T-helper 1 cell (primary cell): ENCODE measurements at regions not wholly inside any gene's neighbourhood (a gene's known extent, or its start where the extent isn't known, plus 50 kb on each side); places are given as distances from the start of the nearest gene placed in this dataset.
"Not testable (repeated sequence)": the region's sequence is repeated elsewhere in the genome, so short reads cannot be mapped to it uniquely, and the experiment has no call there.

ENCODE experiments used
- DNase-seq, 5 donors: peaks; one replicate each; pipeline ENCODE4 v3.0.0-alpha.2; 2012 to 2020

DNA sequence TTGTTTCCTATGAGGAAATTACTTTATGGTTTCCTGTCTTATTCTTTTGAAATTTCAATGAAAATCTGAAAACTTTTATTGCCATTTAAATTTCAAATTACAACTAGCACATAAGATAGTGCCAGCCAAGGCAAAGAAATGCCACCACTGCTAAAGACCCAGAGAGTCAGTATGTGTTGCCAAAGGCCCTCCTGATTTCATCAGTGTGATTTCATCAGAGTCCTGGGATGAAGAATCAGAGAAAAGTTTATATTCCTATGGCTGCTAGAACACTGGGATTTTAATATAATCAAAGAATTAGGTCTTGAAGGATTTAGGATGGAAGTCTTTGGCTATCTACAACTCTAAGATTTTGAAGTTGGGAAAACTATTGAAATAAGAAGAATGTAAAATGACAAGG is 434.2 kb upstream of the CCDC54 start:
- no peak for DNase-seq

DNA sequence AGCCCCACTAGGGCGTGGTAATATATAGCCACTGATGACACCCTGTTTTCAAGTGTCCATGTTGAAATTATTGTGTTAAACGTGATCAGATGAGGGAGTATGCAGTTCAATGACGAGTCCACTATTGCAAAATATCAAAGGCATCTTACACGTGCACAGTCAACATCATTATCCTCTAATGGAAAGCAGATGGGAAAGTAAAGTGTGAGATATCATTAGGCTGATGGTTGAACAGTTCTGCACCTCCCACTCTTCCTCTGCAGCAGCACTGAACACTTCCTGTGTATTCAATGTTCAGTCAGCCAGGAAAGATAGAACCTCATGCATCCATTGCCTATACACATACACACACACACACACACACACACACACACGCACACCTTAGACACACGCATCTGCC is 431.8 kb upstream of the CCDC54 start:
- DNase-seq, result no peak

DNA sequence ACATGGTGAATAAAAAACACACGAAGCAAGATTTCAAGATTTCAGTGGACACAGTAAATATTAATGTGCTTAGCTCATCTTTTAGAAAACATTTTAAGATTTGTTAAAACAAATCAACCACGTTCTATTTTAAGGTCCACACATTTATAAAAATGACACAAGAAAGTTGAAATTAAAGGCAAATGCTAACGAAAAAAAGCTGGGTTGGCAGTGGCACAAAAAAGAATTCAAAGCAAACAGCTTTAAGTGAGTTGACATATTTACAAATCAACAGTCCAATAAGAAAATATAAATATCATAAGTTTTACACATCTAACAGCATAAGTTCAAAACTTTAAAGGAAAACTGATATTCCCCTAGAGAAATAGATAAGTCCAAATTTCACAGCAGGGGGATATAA is 430.4 kb upstream of the CCDC54 start:
- no peak for DNase-seq

DNA sequence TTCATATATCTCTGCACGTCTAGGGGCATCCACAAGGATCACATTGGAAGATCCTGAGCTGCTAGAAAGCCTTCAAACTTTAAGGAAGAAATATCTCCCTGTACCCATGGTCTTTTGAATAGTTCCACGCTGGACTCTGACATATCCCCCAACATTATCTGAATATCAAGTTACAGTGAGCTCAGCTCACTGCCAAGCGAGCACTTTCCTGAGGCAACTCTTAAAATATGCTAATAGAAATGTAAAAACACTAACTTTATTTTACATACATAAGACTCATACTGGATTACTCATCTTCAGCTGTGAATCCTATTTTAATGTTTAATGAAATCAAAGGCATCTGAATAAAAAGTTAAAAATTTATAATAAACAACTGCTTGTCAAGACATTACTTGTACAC is 420.2 kb upstream of the CCDC54 start:
- DNase-seq, result no peak

DNA sequence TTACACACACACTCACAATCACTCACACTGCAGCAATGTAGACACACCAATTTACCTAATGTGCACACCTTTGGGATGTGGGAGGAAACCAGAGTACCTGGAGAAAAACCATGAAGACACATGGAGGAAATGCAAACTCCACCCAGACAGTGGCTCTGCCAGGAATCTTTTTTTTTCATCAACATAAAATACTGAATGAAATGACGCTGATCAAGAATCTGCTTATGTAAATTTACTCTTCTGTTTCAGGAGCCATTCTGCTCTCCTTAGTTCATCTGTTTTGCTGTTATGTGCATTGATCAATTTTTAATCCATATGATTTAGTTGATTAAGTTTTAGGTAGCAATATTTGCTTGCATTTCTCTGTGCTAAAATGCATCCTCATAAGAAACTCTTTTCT is 414.2 kb upstream of the CCDC54 start:
- no peak for DNase-seq

DNA sequence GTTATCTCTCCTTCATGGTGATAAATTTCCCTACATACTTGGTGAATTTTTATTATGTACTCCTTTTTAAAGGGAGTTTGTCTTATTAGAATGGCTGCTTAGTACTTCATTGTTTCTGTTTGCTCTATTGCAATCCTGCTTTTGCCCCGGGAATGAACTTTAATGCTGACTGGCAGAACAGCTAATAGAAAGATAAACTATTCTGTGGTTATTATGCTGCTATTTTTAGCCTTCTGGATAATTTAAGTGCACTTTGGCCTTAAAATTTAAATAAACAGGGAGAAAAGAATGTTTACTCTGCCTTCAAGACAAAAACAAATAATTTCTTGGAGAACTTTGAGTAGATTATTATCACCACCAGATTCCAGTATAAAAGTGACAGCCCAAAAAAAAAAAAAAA is 413.8 kb upstream of the CCDC54 start:
- no peak for DNase-seq

DNA sequence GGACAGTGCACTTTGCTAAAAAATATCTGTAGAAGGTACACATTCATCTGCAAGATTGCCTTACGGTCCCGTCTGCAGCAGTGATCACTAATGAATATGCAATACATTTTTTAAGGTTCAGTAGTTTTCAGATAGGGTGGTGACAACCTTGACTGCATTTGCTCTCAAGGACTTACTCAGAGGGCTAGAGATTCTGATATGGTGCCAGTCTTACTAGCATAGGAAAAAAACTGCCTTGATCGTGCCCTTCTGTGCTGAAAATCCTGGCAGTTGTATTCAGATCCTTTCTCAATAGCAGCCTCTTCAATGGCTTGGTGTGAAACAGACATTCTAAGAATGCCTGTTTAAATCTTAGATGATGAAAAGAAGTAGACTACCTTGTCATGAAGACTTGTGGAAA is 411.9 kb upstream of the CCDC54 start:
- no peak for DNase-seq

DNA sequence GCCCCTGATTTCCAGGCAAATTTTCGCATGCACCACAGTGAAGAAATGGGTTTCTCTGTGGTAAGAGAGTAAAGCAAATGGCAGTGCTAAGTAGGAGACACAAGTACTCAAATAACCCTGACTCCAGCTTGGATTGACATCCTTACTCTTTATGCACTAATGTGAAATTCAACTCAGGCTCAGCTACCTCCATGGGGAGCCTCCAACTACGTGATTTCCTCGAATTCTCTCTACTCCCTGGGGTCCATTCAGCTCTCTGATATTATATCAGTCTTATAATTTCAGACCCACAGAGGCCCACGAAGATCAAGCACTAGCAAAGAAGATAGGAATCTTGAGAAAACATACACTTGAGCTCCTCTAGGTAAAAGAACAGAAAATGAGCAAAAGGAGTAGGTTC is 407.6 kb upstream of the CCDC54 start:
- no peak for DNase-seq

DNA sequence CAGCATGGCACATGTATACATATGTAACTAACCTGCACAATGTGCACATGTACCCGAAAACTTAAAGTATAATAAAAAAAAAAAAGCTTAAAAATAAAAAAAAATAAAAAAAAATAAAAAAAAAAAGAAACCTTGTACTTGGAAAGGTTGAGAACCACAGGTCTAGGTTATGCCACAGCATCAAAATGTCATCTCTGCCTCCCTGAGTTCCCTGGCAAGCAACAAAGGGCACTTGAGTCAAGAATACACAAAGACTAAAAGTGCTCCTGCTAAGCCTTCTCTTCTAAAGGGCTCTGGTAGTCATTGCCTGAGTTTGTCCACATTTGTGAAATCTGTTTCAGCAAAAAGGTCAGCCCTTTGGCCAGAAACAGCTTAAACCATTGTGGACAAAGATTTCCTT is 395.8 kb upstream of the CCDC54 start:
- no peak for DNase-seq

DNA sequence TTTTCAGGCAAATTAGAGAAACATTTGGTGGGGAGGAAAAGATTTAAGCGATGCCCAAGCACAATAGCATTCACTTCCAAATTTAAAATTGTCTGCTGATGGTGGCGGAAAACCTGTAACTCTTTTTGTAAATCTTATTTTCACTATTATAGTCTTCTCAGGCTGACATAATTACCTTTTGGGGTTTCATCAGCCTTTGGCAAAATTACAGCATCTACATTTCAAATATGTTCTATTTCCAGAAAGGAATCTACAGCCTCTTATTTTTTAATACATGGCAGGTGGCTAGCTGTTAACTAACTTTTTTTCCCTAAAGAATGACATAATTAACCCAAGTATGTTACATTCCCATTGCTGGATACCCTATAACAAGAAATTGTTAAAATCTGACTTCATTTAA is 391.5 kb upstream of the CCDC54 start:
- DNase-seq, result no peak

DNA sequence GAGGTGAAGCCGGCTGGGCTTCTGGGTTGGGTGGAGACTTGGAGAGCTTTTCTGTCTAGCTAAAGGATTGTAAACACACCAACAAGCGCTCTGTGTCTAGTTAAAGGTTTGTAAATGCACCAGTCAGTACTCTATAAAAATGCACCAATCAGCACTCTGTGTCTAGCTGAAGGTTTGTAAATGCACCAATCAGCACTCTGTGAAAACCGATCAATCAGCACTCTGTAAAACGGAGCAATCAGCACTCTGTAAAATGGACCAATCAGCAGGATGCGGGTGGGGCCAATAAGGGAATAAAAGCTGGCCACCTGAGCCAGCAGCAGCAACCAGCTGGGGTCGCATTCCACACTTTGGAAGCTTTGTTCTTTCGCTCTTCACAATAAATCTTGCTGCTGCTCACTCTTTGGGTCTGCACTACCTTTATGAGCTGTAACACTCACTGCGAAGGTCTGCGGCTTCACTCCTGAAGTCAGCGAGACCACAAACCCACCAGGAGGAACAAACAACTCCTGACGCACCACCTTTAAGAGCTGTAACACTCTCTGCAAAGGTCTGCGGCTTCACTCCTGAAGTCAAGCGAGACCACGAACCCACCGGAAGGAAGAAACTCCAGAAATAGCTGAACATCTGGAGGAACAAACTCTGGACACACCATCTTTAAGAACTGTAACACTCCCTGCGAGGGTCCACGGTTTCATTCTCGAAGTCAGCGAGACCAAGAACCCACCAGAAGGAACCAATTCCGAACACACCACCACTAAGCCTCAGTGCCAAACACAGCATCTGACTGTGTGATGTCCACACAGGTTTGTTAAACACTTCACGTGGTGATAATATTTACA is 378.2 kb upstream of the CCDC54 start:
- DNase-seq, result not testable (repeated sequence)

DNA sequence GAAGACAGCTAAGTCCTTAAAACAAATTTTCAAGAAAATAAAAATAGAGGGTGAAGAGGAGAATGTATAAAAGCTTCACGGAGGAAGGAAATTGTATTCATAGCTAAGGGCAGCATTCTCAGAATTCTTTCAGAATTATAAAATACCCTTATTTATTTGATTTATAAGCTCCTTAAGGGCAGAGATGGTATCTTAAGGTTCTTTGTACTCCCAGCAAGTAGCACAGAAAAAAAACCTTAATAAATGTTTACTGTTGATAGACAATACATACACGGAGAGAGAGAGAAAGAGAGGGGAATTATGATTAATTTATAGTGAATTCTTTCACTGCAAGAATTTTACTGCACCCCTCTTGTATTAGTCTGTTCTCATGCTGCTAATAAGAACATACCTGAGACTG is 375.6 kb upstream of the CCDC54 start:
- DNase-seq, result no peak

DNA sequence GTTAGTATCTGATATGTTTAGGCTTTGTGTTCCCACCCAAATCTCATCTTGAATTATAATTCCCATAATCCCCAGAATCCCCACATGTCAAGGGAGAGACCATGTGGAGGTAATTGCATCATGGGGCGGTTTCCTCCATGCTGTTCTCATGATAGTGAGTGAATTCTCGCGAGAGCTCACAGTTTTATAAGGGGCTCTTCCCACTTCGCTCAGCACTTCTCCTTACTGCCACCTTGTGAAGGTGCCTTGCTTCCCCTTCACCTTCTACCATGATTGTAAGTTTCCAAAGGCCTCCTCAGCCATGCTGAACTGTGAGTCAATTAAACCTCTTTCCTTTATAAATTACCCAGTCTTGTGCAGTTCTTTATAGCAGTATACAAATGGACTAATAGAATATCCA is 371.9 kb upstream of the CCDC54 start:
- DNase-seq, result not testable (repeated sequence)

DNA sequence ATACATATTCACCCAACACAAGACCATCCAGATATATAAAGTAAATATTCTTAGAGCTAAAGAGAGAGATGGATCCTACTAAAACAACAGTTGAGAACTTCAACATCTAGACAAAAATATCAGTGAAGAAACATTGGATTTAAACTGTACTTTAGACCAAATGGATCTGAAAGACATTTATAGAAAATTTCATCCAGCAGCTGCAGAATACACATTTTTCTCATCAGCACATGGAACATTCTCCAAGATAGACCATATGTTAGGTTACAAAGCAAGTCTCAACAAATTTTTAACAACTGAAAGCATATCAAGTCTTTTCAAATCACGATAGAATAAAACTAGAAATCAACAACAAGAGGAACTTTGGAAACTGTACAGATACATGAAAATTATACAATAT is 369.0 kb upstream of the CCDC54 start:
- DNase-seq, result no peak

DNA sequence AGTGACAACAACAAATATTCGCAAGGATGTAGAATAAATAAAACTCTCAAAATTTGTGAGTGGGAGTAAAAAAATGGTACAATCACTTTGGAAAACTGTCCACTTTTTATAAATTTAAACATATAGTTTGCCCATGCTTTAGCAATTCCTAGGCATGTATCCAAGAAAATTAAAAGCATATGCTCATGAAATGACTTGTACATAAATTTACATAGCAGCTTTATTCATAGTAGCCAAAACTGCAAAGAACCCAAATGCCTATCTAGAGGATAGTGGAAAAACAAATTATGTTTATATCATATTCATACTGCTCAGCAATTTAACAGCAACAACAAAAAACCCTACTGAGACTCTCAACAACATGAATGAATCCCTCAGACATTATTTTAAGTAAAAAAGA is 363.6 kb upstream of the CCDC54 start:
- DNase-seq, result no peak

DNA sequence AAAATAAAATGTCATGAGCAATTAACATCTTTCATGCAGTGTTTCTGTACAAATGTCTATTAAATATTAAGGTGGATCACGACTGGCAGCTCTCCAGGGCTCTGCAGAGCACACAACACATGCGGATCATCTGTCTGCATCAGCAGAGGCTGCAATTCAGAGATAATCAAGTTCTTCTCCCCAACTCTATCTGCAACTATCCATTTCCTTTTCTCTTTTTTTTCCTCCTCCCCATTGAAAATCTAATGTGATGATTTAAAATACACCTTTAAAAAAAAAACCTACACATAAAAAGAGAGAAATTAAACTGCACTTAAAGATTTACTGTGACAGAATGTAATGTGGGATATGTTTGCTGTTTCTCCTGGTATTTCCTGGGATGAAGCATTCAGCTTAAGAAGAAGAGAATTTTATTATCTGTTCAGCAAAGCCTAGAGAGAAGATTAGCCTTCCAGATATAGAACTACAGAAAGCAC is 352.6 kb upstream of the CCDC54 start:
- DNase-seq, result no peak

DNA sequence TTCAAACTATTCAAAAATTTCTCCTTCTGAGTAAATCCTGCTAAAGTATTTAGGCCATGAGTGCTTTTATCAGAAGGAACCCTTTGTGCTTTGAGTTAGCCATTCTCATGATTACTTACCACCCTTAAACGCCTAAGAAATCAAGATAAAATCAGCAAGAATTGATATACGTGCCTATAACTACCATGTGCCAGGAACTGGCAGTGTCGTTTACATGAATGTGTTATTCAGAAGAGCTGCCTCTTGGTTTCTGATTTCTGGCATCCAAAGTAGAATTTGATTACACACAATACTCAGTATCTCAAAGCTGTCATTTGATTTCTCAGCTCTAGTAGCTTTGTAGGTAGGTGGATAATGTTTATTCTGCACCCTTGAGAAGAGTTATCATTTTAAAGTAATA is 351.3 kb upstream of the CCDC54 start:
- no peak for DNase-seq

DNA sequence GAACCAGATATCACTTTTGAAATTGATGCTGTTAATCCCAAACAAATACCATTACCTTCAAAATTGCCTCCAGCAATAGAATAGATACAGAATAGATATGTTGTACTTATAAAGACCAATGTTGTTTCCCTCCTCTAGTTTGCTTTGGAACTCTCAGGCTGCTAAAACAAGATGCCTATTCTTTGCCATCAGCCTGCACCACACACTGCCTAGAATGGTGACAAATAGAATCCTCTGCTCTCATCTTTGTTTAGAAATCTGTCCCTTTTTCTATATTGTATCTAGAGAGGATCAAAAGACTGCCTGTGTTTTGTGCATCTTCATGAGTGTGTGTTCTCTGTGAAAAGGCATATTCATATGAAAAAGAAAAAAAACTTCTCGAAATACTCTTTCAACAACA is 349.2 kb upstream of the CCDC54 start:
- DNase-seq, result no peak

DNA sequence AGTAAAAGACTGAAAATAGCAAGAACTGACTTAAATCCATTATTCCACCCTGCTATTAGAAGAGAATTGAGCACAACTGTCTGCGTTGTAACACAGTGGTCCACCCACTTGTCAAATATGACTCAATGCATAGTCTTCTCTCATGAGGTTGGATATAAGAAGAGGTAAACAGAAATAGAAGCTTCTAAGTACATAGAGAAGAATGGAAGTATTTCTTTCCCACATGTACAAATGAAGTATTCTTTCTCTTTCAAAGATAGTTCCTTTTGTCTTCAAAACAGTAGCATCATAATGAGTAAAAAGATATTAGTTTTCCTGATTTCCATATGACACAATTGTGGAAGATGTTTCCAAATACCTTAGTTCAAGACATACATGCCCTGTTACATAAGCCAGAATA is 348.6 kb upstream of the CCDC54 start:
- DNase-seq, result no peak

DNA sequence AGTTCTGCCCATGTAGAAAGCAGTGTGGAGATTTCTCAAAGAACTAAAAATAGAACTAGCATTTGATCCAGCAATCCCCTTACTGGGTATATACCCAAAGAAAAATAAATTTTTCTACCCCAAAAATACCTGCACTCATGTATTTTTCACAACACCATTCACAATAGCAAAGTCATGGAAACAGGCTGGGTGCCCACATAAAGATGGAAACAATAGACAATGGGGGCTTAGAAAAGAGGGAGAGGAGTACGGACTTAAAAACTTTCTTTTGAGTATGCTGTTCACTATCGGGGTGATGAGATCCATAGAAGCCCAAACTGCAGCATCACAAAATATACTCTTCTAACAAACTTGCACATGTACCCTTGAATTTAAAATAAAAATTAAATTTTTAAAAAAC is 345.1 kb upstream of the CCDC54 start:
- no peak for DNase-seq

DNA sequence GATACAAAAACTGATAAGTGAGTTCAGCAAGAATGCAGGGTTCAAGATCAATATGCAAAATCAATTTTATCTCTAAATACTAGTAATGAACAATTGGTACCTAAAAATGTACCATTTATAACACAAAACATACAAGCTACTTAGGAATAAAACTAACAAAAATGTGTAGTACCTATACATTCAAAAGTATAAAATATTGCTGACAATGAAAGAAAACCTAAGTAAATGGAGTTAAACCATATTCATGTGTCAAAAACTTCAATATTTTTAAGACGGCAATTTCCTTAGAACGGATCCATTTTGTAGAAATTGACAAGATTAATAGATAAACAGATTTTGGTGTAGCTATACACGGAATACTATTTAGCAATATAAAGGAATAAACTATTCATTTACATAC is 343.1 kb upstream of the CCDC54 start:
- no peak for DNase-seq

DNA sequence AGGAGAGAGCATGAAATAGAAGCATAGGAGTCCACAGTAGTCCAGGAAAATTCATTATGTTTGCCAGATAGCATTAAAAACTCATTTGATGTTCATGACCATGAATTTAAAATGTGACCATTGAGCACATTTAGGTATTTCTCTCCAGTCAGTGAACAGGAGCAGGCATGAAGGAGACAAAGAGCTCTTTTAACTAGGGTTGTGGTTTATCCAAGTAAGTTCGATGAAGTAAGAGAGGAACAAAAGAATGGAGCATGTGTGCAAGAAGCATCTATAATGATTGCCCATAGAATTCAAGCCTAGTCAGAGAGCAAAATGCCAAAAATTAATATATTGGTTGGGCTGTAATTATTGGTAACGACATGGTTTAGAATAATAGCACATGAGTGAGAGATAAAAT is 342.1 kb upstream of the CCDC54 start:
- no peak for DNase-seq

DNA sequence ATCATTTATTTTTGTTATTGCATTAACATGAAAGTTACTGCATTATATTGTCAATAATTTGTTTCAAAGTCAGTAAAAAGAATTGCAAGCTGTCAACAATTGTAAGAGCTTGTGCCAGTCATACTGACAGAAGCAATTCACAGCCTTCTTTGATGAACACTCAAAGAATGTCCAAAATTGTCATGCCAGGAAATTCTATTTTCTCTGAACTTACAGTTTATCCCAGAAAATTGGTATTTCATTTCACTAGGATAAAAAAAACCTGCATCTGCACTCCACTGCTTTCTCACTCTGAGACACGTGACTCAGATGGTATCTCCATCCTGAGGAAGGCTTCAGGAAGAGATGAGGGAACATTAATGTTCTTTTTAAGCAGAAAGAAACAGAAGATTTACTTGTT is 332.6 kb upstream of the CCDC54 start:
- DNase-seq, result no peak

DNA sequence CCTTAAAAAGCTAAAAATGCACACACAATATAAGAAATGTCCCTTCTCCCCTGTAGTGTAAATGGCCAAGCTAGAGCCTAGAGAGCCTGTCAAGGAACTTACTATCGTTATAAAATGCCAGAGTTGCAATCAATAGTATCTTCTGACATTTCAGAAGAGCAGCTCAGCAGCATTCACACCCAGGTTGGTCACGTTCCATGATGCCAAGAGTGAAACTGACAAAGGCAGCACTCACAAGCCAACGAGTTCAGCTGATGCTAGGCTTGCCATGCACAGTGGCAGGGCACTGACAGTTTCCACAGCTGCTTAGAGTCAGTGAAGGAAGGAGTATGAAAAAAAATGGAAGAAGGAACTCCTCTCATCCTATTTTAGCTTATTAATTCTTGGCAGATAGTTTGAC is 331.4 kb upstream of the CCDC54 start:
- no peak for DNase-seq
